Posterior vena cava (tissue), 2 donors: ENCODE measurements at regions not wholly inside any gene's neighbourhood (a gene's known extent, or its start where the extent isn't known, plus 50 kb on each side); places are given as distances from the start of the nearest gene placed in this dataset.
"Not testable (repeated sequence)": the region's sequence is repeated elsewhere in the genome, so short reads cannot be mapped to it uniquely, and the experiment has no call there.

ENCODE experiments used
- DNase-seq: peaks from one replicate; pipeline ENCODE4 v3.0.0-alpha.2; 2020; ENCODE audit warnings: low spot score
- intact Hi-C, 2 donors: fragments of 100-400 bp; cut with DNase I; formaldehyde crosslinking; loops; one replicate each; pipeline versions ENCODE4 v1.14.1 to v1.14.2; 2022 to 2023
- donor health status: DM: yes; HTN: yes; CAD: no.
- donor health status: DM: yes; HTN: yes; CAD: no.

DNA sequence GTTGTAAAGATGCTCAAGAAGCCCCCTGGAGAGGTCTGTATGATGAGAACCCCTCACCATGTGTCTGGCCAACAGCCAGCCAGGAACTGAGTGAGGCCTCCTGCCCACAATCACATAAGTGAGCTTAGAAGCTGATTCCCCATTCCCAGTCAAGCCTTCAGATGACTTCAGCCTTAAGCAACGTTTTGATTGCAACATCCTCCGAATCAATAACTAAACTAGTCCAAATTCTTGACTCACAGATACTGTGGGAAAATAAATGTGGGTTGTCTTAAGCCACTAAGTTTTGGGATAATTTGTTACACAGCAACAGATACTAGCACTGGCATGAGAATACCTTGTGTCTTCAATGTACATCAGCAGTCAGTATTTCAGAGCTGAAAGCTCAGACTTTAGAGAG lies 54.5 kb upstream of the HS3ST4 start:
- intact Hi-C loops = no loop called here
- no peak for DNase-seq

DNA sequence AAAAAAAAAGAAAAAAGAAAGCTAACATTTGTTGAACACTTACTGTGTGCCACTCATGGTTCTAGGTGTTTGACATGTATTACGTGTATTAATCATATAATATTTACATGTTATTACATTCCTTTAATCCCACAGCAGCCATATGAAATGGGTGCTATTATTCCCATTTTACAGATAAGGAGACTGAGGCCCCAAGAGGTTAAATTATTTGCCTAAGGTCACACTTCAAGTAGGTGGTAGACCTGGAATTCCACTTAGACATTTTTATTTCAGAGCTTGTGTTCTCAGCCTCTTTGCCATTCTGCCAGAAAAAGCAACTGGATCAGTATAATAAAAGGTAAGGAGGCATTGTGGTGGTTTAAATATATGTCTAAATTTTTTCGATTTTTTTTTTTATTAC lies 55.1 kb upstream of the HS3ST4 start:
- DNase-seq = no peak
- intact Hi-C loops = no loop called here

DNA sequence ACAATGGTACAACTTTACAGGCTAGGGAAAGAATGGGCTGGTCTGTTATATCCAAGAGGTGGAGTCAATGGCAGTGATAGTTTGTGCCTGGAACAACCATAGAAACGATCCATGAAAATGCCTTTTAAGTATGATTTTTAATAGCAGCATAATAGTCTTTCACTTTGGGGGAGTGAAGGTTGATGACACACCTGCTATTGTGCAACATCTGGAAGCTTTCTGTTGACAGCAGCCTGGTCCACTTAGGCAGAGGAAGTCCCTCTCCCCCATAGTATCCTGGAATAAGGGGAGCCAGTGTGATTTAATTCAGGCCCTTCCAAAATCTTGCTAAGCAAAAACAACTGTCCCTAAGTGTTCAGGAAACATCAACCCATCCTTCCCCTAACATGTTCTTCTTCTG lies 56.3 kb upstream of the HS3ST4 start:
- no peak for DNase-seq
- intact Hi-C loops = no loop called here

DNA sequence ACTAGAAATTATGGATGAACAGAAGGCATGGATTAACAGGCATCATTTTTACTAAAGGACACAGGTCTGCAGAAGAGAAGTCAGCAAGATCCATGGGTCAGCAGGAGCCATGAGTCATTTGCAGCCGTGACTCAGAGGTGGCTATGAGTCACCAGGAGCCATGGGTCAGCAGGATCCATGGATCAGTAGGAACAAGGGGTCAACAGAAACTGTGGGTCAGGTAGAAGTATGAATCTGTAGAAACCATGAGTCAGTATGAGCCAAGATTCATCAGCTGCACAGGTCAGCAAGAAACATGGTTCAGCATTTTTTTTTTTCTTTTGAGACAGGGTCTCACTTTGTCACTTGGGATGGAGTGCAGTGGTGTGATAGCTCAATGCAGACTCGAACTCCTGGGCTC lies 58.2 kb upstream of the HS3ST4 start:
- DNase-seq = no peak
- intact Hi-C loops = no loop called here

DNA sequence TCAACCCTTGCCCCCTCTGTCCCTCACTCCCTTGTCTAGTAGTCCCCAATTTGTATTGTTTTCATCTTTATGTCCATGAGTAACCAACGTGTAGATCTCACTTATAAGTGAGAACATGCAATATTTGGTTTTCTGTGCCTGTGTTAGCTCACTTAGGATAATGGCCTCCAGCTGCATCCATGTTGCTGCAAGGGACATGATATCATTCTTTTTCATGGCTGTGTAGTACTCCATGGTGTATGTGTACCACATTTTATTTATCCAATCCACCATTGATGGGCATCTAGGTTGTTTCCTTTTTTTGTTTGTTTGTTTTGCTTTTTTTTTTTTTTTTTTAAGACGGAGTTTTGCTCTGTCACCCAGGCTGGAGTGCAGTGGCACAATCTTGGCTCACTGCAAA lies 63.0 kb upstream of the HS3ST4 start:
- intact Hi-C loops = no loop called here
- no peak for DNase-seq

DNA sequence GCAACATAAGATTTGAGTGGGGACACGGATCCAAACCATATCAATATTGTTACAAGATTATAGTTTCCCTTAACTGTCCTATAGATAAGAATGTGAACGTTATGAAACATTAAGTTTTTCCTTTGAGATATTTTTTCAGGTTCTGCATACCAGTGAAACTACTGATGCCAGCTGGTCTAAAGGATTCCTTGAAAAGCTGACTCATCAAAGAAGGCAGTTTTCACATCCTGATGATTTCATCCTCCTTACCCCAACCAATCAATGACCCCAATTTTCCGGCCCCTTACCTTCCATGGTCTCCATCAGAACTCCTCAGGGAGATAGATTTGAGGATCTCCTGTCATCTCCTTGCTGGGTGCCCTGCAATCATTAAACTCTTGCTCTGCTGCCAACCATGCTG lies 64.1 kb upstream of the HS3ST4 start:
- intact Hi-C loops = no loop called here
- DNase-seq = no peak

DNA sequence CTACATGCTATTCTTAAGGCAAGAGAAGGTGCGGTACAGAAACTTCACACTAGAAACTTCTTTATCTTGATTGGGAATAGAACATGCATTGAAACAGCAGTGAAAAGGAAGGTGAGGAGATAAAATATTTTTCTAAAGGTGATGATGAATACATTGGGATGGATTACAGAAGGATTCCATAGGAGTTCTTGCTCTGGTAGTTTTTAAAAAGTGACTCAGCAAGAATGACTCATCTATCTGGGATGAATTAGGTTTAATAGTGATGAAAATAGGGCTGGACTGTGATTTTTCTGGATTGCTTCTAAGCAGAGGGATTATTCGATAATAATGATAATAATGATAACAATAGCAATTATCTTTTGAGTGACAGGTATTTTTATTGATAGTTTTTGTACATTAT lies 65.6 kb upstream of the HS3ST4 start:
- no peak for DNase-seq
- intact Hi-C loops = no loop called here

DNA sequence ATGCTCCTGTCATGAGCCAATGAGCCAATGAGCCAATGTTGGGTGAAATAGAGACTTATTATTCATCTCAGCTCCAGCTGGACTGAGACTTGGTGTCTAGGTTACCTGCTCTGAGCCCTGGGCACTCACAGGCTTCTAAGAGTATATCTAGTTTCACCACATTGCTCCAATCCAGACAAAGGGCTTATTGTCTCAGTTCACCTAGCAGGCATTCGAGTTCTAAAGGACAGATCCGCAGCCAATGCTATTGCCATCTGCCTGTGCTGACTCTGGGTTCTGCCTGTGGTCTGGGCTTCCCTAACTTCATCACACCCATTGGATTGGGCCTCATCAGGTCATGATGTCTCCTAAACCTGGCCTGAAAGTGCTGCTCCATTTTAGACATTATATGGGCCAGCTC lies 66.1 kb upstream of the HS3ST4 start:
- DNase-seq = no peak
- intact Hi-C loops = no loop called here

DNA sequence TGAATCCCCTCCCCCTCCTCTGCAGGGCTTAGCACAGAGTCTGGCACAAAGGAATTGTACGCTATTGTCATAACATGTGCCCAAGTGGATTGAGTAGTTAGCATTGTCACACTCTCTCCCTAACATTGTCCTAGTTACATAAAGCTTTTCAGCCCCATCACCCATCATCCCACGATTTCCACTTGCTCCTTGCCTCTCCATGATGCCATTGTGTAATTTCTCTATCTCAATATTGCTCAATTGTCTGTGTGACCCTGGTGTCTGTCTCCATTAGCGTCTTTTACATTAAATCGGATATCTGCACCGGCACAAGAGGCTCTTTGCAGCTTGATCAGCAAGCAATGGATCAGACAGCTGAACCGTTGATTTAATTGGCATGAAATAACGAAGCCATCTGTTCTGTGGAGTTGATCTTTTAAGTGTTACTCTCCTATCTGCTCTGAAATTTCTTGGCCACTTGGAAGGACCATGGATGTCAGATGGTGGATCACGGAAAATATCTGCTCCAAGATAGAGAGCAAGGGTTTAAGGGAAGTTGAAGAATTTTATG lies 77.0 kb upstream of the HS3ST4 start:
- no peak for DNase-seq
- intact Hi-C loops = no loop called here

DNA sequence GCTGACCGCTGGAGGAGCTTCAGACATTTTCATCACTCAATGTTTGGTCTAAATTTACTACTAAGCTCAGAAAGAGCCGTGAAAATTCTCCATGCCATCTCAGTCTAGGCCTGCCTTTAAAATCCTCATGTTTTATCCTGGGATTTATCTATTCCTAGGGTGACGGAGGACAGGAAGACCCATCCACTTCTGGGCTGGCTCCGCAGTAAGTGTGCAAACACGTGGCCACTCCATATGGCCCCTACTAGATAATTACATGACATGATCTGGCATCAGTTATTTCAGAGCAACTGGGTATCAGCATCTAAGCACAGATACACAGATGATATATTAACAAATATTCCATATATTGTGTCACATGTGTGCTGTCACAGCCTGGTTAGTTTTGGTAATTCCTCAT lies 77.8 kb upstream of the HS3ST4 start:
- no peak for DNase-seq

DNA sequence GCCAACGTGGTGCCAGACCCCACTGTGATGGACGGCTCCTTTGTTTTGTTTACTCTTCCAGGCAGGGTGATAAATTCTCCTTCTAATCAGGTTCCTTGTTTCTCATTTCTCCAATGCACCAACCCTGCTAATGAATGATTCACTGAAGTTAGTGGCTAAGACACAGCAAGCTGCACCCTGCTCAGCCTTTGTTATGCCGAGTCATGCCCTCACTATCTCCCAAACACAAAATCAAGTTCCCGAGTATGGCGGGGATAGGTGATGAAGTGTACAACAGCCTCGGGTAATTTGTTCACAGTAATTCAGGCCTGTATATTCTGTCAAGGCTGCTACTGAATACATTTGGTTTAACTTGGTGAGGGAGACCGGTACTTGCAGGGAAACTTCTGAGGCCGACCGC lies 83.8 kb upstream of the HS3ST4 start:
- no peak for DNase-seq
- intact Hi-C loops = no loop called here

More for the DNA sequence above, 77.8 kb upstream of the HS3ST4 start:
- intact Hi-C loops = no loop called here

DNA sequence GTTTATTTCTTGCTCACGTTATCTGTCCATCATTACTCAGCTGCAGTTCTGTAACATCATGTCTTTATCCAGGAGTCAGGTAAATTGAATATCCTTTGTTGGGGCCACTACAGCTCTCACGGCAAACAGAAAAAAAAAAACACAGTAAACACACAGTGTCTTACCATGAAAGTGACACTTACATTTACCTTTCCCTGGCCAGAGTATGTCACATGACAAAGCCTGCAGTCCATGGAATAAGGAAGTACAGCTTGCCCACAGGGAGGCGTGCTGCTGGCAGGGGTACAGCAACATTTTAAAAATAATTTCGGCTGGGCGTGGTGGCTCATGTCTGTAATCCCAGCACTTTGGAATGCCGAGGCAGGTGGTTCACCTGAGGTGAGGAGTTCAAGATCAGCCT lies 85.7 kb upstream of the HS3ST4 start:
- DNase-seq = no peak
- intact Hi-C loops = no loop called here

DNA sequence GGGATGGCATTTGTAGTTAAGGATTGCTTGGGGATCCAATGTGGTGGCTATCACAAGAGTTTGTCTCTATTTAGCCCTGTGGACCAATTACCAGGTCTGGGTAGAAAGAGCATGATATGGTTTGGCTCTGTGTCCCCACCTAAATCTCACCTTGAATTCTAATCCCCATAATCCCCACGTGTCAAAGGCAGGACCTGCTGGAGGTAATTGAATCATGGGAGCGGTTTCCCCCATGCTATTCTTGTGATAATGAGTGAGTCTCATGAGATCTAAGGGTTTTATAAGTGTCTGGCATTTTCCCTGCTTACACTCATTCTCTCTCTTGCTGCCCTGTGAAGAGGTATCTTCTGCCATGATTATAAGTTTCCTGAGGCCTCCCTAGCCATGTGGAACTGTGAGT lies 86.4 kb upstream of the HS3ST4 start:
- DNase-seq = no peak
- intact Hi-C loops = no loop called here

DNA sequence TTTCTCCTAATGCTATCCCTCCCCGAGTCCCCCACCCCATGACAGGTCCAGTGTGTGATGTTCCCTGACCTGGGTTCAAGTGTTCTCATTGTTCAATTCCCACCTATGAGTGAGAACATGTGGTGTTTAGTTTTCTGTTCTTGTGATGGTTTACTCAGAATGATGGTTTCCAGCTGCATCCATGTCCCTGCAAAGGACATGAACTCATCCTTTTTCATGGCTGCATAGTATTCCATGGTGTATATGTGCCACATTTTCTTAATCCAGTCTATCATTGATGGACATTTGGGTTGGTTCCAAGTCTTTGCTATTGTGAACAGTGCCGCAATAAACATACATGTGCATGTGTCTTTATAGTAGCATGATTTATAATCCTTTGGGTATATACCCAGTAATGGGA lies 90.5 kb upstream of the HS3ST4 start:
- DNase-seq, intact Hi-C loops: not testable (repeated sequence)

DNA sequence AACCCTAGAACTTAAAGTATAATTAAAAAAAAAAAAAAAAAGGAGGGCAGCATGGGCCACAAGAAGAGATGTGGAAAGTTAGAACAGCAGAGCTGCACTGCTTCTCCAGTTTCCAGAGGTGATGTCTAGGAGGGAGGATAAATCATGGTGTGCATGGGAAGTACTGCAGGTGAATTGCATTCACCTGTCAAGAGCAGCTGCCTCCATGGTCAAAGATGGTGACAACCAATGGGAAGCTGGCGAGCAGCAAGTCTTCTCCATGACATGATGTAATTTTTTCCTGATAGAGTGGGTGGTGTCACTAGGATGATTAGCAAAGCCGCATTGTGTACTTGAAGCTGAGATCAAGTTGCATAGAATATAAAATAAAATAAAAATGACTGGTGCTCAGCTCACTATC lies 95.6 kb upstream of the HS3ST4 start:
- no peak for DNase-seq
- intact Hi-C loops = no loop called here

DNA sequence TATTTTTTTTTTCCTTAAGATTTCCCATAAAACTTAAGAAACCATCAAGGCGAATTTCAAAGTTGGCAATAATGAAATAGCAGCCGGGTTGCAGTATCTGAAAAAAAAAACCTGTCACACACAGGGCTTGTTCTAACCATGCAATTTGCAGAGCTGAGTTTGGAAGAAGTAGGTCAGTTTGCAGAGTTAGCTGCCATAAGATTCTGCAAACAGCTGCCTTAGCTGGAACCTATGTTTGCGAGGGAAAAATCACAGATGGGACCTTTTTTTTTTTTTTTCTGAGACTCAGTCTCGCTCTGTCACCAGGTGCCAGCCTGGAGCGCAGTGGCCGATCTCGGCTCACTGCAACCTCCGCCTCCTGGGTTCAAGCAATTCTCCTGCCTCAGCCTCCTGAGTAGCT lies 98.5 kb upstream of the HS3ST4 start:
- intact Hi-C loops = no loop called here
- no peak for DNase-seq

DNA sequence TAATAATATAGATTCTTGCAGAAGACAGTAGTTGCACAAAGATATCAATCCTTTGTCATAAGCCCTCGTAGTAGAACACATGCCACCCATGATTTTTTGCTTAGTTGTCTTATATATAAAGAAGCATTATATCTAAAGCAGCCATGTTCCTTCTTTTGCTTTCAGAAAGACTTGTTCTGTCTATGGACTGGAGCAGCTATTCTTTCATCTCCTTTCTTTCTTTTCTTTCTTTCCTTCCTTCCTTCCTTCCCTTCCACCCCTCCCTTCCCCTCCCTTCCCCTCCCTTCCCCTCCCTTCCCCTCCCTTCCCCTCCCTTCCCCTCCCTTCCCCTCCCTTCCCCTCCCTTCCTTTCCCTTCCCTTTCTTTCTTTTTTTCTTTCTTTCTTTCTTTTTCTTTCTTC lies 104.0 kb upstream of the HS3ST4 start:
- DNase-seq = no peak
- intact Hi-C loops = no loop called here

DNA sequence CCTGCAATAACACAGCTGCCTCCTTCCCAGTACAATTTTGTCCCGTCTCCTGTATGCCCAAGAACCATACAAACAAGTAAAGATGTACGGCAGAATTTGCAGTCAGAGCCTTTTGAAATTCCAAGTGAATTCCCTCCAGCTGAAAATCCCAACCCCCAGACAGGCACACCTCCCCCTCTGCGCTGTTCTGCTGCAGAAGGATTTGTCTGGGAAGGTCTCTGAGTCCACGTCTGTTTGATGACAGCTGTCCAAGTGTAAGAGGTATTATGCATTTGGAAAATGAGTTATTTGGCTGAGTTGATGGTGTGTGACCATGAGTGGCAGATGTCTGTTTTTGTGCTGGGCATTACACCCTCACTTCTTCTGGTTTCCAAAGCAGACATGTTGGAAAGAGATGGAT lies 104.9 kb upstream of the HS3ST4 start:
- DNase-seq = no peak
- intact Hi-C loops = no loop called here

DNA sequence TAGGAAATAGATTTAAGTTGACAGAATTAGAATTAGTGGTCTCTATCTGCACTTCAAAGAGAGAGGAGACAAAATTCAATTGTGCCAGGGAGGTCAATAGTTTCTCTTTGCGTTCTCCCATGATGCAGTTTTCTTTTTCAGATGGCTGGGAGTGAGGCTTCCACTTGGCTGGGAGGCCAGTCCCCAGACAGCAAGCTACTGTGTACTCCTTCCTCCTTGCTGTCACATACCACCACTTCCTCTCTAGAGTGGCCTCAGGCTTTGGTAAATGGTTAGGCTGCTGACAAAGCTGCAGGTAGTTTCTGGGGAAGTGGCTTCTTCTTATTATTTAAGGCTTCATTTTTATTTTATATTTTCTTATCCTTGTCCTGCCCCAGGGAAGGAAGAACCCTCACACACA lies 106.2 kb upstream of the HS3ST4 start:
- DNase-seq = no peak
- intact Hi-C loops = no loop called here

DNA sequence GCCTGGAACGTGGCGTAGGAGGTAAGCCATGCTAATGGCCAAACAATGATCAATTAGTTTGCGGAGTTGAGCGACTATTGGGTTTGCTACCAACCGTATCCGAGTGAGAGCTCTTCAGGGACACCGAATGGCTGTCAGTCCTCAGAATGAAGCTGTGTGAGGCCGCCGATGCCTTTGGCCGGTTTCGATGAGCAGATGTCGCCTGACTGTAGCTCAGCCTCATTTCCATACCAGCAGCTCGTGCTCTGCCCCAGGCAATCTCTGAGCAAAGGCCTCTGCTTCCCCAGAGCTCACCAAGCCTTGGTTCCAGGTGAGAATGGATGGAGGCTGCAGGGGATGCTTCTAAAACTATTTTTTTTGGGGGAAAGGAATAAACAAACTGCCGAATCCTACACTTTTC lies 111.7 kb upstream of the HS3ST4 start:
- no peak for DNase-seq
- intact Hi-C loops = no loop called here

DNA sequence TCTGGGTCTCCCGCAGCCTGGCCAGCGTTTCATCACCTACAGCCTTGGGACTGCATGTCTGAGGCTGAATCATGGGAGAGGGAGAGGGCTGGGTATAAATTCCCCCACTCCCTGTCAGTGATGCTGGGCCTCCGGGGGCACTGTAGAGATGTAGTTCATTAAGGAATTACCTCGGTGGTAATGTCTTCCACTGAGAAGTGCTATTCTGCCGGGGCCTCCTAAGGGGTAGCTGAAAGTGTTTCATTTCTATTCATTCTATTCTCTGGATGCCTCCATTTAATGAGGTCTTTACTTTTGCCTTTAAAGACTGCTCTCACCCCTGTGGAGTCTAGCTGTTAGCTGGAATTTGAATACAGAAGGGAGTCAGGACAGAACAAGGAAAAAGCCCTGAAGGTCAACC lies 116.4 kb upstream of the HS3ST4 start:
- no peak for DNase-seq

DNA sequence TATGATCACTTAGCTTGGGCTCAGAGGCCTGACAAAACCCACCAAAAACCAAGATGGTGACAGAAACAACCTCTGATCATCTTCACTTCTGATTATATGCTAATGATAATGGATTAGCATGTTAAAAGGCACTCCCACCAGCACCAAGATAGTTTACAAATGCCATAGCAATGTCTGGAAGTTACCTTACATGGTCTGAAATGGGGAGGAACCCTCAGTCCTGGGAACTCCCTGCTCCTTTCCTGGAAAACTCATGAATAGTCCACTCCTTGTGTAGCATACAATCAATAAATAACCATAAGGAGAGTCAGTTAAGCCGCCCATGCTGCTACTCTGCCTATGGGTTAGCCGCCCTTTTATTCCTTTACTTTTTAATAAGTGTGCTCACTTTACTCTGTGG lies 120.0 kb upstream of the HS3ST4 start:
- intact Hi-C loops = no loop called here
- no peak for DNase-seq

More for the DNA sequence above, 116.4 kb upstream of the HS3ST4 start:
- intact Hi-C loops = no loop called here
